ENCODE measurements at regions not wholly inside any gene's neighbourhood (a gene's known extent, or its start where the extent isn't known, plus 50 kb on each side); places are given as distances from the start of the nearest gene placed in this dataset.

DNA sequence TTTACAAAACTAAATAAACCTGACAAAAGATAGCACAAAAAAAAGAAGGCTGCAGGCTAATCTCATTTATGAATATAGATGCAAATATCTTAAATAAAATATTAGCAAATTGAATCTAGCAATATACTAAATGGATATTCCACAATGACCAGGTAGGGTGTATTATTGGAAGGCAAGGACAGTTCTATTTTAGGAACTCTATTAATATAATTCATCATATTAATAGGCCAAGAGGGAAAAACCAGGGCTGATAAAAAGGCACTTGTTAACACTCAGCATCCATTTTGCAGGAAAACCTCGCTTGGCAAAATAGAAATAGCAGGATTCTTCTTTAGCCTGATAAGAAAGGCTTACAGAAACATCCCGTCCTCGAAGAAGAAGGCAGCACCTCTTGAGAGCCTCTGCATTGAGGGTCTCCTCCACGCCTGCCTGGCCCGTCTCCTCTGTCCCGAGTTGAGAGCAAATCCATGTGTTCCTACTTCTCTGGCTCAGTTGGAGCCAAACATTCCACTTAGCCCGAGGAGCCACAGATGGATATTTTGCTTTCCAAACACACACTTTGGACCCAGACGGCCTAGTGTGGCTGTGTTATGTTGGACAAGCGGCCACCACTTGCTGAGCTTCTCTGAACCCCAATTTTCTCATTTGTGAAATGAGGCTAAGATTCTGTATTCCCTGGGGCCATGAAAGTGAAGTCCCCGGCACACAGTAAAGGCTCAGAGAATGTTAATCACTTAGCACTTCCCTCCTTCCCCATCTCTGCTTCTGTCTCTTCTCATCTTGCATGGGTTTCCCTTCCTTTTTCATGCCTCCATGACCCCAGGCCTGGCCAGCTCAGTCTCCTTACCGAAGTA lies 181.8 kb upstream of the MVB12B start:
- TF ChIP-seq EP300 (IDR thresholded peaks at IDR 0.05; ENCODE audit: borderline replicate concordance in 1 of 2, control insufficient read depth in 1 of 2, low read depth in 2 of 2, low read length in 2 of 2) (no peak), SP1 (IDR thresholded peaks at IDR 0.05; ENCODE audit: low read depth, low read length) (no peak), YBX1 (IDR thresholded peaks at IDR 0.05) (no peak)

All from GM12878 (cell line).